HCT116 (cell line): ENCODE measurements at regions not wholly inside any gene's neighbourhood (a gene's known extent, or its start where the extent isn't known, plus 50 kb on each side); places are given as distances from the start of the nearest gene placed in this dataset.

Source experiments
- EZH2 ChIP-seq: fragments of 200-600 bp; sonication (generic); IDR thresholded peaks from 2 replicates; pipeline ENCODE4 v1.6.1; 2017; ENCODE audit warnings: antibody characterized with exemption, mixed run types
- POLR2A ChIP-seq: IDR thresholded peaks from 2 replicates; pipeline ENCODE4 v1.7.0; 2011; ENCODE audit warnings: borderline replicate concordance; ENCODE audit not compliant: insufficient read depth, insufficient read length; ENCODE audit errors: extremely low read depth
- POLR2AphosphoS5 ChIP-seq: IDR thresholded peaks from 2 replicates; pipeline ENCODE4 v1.6.1; 2011; ENCODE audit warnings: mild to moderate bottlenecking, low read depth, low read length, moderate library complexity
- ZNF274 ChIP-seq: fragments of 200-500 bp; sonication (Bioruptor generic); IDR thresholded peaks from 2 replicates; pipeline ENCODE4 v1.6.1; 2014; ENCODE audit warnings: mild to moderate bottlenecking, low read depth, low read length, inconsistent platforms
- TF ChIP-seq, protein P1 (sequence below), 3 experiments: fragments of 200-600 bp in 1 of 3; sonication (generic) in 1 of 3; IDR thresholded peaks in 2 of 3; conservative IDR thresholded peaks in 1 of 3; 2 replicates each; pipeline ENCODE4 v1.5.1; 2012 to 2017; ENCODE audit warnings: low read depth in 2 of 3, low read length in 2 of 3, antibody characterized with exemption in 1 of 3, borderline replicate concordance in 1 of 3, control low read depth in 1 of 3, mild to moderate bottlenecking in 1 of 3, mixed read lengths in 1 of 3, mixed run types in 1 of 3, moderate library complexity in 1 of 3; ENCODE audit not compliant: insufficient read depth in 1 of 3
- TF ChIP-seq, protein P2 (sequence below): IDR thresholded peaks from 2 replicates; pipeline ENCODE4 v1.6.1; 2011; ENCODE audit warnings: mild to moderate bottlenecking, low read length, moderate library complexity; ENCODE audit not compliant: insufficient replicate concordance; ENCODE audit errors: extremely low read depth

DNA sequence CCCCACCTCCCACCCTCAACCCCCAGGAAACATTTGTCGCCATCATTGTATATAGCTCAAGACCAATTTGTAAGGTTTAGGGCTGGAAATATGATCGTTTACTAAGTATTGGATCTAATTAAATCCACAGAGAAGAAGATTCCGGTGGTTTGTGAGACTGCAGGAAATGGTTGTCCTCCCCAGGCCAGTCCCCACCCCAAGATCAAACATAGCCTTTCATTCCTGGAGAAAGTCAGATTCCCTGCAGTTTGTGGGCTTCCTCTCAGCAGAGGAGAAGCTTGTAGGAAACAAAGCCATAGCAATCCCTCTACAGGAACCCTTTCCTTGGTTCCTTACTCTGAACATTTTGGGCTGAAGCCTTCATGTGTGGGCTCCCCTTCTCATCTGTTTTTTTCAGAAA, 79.2 kb upstream of the TBCA start:
- TF ChIP-seq, protein P1, sequence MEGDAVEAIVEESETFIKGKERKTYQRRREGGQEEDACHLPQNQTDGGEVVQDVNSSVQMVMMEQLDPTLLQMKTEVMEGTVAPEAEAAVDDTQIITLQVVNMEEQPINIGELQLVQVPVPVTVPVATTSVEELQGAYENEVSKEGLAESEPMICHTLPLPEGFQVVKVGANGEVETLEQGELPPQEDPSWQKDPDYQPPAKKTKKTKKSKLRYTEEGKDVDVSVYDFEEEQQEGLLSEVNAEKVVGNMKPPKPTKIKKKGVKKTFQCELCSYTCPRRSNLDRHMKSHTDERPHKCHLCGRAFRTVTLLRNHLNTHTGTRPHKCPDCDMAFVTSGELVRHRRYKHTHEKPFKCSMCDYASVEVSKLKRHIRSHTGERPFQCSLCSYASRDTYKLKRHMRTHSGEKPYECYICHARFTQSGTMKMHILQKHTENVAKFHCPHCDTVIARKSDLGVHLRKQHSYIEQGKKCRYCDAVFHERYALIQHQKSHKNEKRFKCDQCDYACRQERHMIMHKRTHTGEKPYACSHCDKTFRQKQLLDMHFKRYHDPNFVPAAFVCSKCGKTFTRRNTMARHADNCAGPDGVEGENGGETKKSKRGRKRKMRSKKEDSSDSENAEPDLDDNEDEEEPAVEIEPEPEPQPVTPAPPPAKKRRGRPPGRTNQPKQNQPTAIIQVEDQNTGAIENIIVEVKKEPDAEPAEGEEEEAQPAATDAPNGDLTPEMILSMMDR (IDR thresholded peaks at IDR 0.05 in 2 of 3, conservative IDR thresholded peaks at IDR 0.05 in 1 of 3; ENCODE audit: borderline replicate concordance in 1 of 3, insufficient read depth in 1 of 3, low read depth in 2 of 3, low read length in 2 of 3): no peak
- no peak for TF ChIP-seq EZH2
- TF ChIP-seq ZNF274: no peak
- no peak for TF ChIP-seq POLR2AphosphoS5
- TF ChIP-seq, protein P2, sequence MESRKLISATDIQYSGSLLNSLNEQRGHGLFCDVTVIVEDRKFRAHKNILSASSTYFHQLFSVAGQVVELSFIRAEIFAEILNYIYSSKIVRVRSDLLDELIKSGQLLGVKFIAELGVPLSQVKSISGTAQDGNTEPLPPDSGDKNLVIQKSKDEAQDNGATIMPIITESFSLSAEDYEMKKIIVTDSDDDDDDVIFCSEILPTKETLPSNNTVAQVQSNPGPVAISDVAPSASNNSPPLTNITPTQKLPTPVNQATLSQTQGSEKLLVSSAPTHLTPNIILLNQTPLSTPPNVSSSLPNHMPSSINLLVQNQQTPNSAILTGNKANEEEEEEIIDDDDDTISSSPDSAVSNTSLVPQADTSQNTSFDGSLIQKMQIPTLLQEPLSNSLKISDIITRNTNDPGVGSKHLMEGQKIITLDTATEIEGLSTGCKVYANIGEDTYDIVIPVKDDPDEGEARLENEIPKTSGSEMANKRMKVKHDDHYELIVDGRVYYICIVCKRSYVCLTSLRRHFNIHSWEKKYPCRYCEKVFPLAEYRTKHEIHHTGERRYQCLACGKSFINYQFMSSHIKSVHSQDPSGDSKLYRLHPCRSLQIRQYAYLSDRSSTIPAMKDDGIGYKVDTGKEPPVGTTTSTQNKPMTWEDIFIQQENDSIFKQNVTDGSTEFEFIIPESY: no peak
- TF ChIP-seq POLR2A: no peak
